ENCODE measurements at regions not wholly inside any gene's neighbourhood (a gene's known extent, or its start where the extent isn't known, plus 50 kb on each side); places are given as distances from the start of the nearest gene placed in this dataset.

DNA sequence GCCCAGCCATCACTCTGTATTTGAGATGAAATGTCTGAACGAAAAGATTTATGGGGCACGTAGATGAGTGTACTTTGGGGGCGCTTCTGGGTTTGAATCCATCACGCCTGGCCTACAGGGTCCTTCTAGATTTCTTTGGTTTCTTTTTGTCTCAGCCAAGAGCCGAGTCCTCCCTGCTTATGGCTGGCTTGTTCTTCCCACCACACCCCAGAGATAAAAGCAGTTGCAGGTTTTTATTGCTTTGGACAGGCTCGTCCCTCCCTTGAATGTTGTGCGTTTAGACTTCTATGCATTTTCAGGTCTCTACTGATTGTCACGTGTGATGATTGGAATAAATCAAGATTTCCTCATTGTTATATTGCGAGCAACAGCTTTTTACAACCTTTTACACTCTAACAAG lies 104.8 kb upstream of the CHRNA7 start:
- Histone ChIP-seq H3K9me2 (ENCODE audit: insufficient read depth) (no peaks in the 10 kb centered on the region), H3K36me3 (ENCODE audit: low read depth) (no peaks in the 10 kb centered on the region), H3K4me3 (no peak overlapping the region), H3K9me3 (ENCODE audit: low read depth) (no peaks in the 10 kb centered on the region), H3K9ac (no peak overlapping the region), H4K20me1 (ENCODE audit: insufficient read depth) (no peaks in the 10 kb centered on the region), H3K79me2 (ENCODE audit: insufficient read depth) (no peaks in the 10 kb centered on the region), H3K4me2 (ENCODE audit: unreplicated experiment) (no peak overlapping the region), H2AFZ (no peak overlapping the region), H3K27ac (no peak overlapping the region), H3K27me3 (replicated peaks; ENCODE audit: insufficient read depth) (no peaks in the 10 kb centered on the region), H3F3A (ENCODE audit: insufficient read depth) (no peaks in the 10 kb centered on the region), H3K4me1 (ENCODE audit: insufficient read depth) (no peaks in the 10 kb centered on the region)
- DNase-seq, result no peak
- 25 to 26% methylated on average over 9 of the region's 9 CpGs for WGBS, 2 experiments (ENCODE audit: low coverage in 1 of 2, low lambda C conversion rate in 2 of 2, missing lambda C conversion rate in 2 of 2)
- in situ Hi-C loops (cut with MboI), result no loop called here
- TF ChIP-seq EZH2 (IDR thresholded peaks at IDR 0.05; ENCODE audit: insufficient read depth, poor library complexity, severe bottlenecking) (no peak), EZH2phosphoT487 (IDR thresholded peaks at IDR 0.05; ENCODE audit: insufficient read depth, low read depth) (no peak)

DNA sequence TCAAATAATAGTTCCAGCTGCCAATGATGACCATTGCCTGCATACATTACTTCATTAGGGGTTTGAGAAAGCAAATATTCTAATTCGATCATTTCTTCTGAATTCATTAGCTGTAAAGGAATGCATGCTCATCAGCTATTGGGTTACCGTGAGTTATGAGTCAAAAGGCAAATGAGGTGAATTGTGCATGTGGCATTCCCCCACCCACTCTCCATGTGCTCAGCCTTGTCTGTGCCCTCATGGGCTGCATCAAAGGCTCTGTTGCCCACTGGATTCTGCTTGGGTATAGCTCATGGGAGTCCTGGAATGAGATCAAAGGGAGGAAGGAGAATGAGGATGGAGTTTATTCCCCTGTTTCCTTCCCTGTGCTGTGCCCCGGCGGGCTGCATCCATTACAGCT lies 99.3 kb upstream of the CHRNA7 start:
- Histone ChIP-seq H3K27me3 (replicated peaks; ENCODE audit: insufficient read depth) (no peaks in the 10 kb centered on the region), H3F3A (ENCODE audit: insufficient read depth) (no peaks in the 10 kb centered on the region), H3K9me2 (ENCODE audit: insufficient read depth) (no peaks in the 10 kb centered on the region), H3K9me3 (ENCODE audit: low read depth) (no peaks in the 10 kb centered on the region), H2AFZ (no peak overlapping the region), H3K79me2 (ENCODE audit: insufficient read depth) (no peaks in the 10 kb centered on the region), H3K4me1 (ENCODE audit: insufficient read depth) (no peaks in the 10 kb centered on the region), H3K4me2 (ENCODE audit: unreplicated experiment) (no peak overlapping the region), H3K36me3 (ENCODE audit: low read depth) (no peaks in the 10 kb centered on the region), H3K4me3 (no peak overlapping the region), H3K27ac (no peak overlapping the region), H4K20me1 (ENCODE audit: insufficient read depth) (no peaks in the 10 kb centered on the region), H3K9ac (no peak overlapping the region)
- TF ChIP-seq EZH2 (IDR thresholded peaks at IDR 0.05; ENCODE audit: insufficient read depth, poor library complexity, severe bottlenecking), result no peak
- TF ChIP-seq EZH2phosphoT487 (IDR thresholded peaks at IDR 0.05; ENCODE audit: insufficient read depth, low read depth), result no peak
- DNase-seq, result no peak
- WGBS, 2 experiments (ENCODE audit: low coverage in 1 of 2, low lambda C conversion rate in 2 of 2, missing lambda C conversion rate in 2 of 2), result 12 to 23% methylated on average over 4 of the region's 4 CpGs
- in situ Hi-C loops (cut with MboI), result no loop called here

GRCh38 chr15:31932576-31932975 lies 97.7 kb upstream of the CHRNA7 start:
- no peaks in the 10 kb centered on the region for H3K9me3 ChIP-seq (ENCODE audit: low read depth)
- no peaks in the 10 kb centered on the region for H3K36me3 ChIP-seq (ENCODE audit: low read depth)
- H3K9ac ChIP-seq, result no peak overlapping the region
- H2AFZ ChIP-seq, result no peak overlapping the region
- H3K27ac ChIP-seq, result no peak overlapping the region
- no peaks in the 10 kb centered on the region for H3K9me2 ChIP-seq (ENCODE audit: insufficient read depth)
- DNase-seq, result peak; percentile 4
- TF ChIP-seq EZH2 (IDR thresholded peaks at IDR 0.05; ENCODE audit: insufficient read depth, poor library complexity, severe bottlenecking) (no peak), EZH2phosphoT487 (IDR thresholded peaks at IDR 0.05; ENCODE audit: insufficient read depth, low read depth) (no peak)
- H3K4me3 ChIP-seq, result no peak overlapping the region
- H3K4me1 ChIP-seq (ENCODE audit: insufficient read depth), result no peaks in the 10 kb centered on the region
- H3K4me2 ChIP-seq (ENCODE audit: unreplicated experiment), result no peak overlapping the region
- H3F3A ChIP-seq (ENCODE audit: insufficient read depth), result no peaks in the 10 kb centered on the region
- H3K79me2 ChIP-seq (ENCODE audit: insufficient read depth), result no peaks in the 10 kb centered on the region
- H4K20me1 ChIP-seq (ENCODE audit: insufficient read depth), result no peaks in the 10 kb centered on the region
- no peaks in the 10 kb centered on the region for H3K27me3 ChIP-seq (replicated peaks; ENCODE audit: insufficient read depth)
- in situ Hi-C loops (cut with MboI), result no loop called here
- 14 to 16% methylated on average over 5 of the region's 5 CpGs for WGBS, 2 experiments (ENCODE audit: low coverage in 1 of 2, low lambda C conversion rate in 2 of 2, missing lambda C conversion rate in 2 of 2)

GRCh38 chr15:31934821-31935220 lies 95.5 kb upstream of the CHRNA7 start:
- in situ Hi-C loops (cut with MboI), result no loop called here

DNA sequence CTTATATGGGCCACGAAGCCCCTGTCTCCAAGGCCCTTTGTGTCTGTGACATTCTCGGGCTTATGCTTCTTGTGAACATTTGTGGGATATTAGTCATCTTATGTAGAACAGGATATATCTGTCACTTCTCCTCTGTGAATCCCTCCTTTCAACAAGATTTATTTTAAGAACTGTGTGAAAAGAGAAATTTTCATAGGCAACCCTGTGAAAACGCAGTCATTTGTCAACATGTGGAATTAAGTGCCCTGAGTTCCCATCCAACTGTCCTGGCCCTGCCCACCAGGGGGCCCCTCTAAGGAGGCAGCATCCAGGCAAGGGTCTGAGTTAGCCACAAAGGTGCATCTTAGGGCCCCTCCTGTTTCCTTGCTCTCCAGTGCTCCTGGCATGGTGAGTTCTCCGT lies 76.8 kb upstream of the CHRNA7 start:
- Histone ChIP-seq H3K79me2 (ENCODE audit: insufficient read depth) (no peaks in the 10 kb centered on the region), H3K4me3 (no peak overlapping the region), H3K9ac (no peak overlapping the region), H3K4me1 (ENCODE audit: insufficient read depth) (no peaks in the 10 kb centered on the region), H4K20me1 (ENCODE audit: insufficient read depth) (no peaks in the 10 kb centered on the region), H3K36me3 (ENCODE audit: low read depth) (no peaks in the 10 kb centered on the region), H2AFZ (no peak overlapping the region), H3K27ac (no peak overlapping the region), H3K4me2 (ENCODE audit: unreplicated experiment) (no peak overlapping the region), H3F3A (ENCODE audit: insufficient read depth) (no peaks in the 10 kb centered on the region), H3K27me3 (replicated peaks; ENCODE audit: insufficient read depth) (no peaks in the 10 kb centered on the region), H3K9me2 (ENCODE audit: insufficient read depth) (no peaks in the 10 kb centered on the region), H3K9me3 (ENCODE audit: low read depth) (no peaks in the 10 kb centered on the region)
- in situ Hi-C loops (cut with MboI), result no loop called here
- TF ChIP-seq EZH2 (IDR thresholded peaks at IDR 0.05; ENCODE audit: insufficient read depth, poor library complexity, severe bottlenecking), result no peak
- no peak for TF ChIP-seq EZH2phosphoT487 (IDR thresholded peaks at IDR 0.05; ENCODE audit: insufficient read depth, low read depth)
- WGBS, 2 experiments (ENCODE audit: low coverage in 1 of 2, low lambda C conversion rate in 2 of 2, missing lambda C conversion rate in 2 of 2), result 15% methylated on average over 4 of the region's 4 CpGs
- no peak for DNase-seq

More at GRCh38 chr15:31934821-31935220, 95.5 kb upstream of the CHRNA7 start:
- DNase-seq, result peak; percentile 13
- Histone ChIP-seq H3K27ac (no peak overlapping the region), H4K20me1 (ENCODE audit: insufficient read depth) (no peaks in the 10 kb centered on the region), H3K27me3 (replicated peaks; ENCODE audit: insufficient read depth) (no peaks in the 10 kb centered on the region), H3F3A (ENCODE audit: insufficient read depth) (no peaks in the 10 kb centered on the region), H3K79me2 (ENCODE audit: insufficient read depth) (no peaks in the 10 kb centered on the region), H3K36me3 (ENCODE audit: low read depth) (no peaks in the 10 kb centered on the region), H3K9me2 (ENCODE audit: insufficient read depth) (no peaks in the 10 kb centered on the region), H3K9ac (no peak overlapping the region), H3K4me2 (ENCODE audit: unreplicated experiment) (no peak overlapping the region), H3K4me1 (ENCODE audit: insufficient read depth) (no peaks in the 10 kb centered on the region), H2AFZ (no peak overlapping the region), H3K9me3 (ENCODE audit: low read depth) (no peaks in the 10 kb centered on the region), H3K4me3 (no peak overlapping the region)
- WGBS, 2 experiments (ENCODE audit: low coverage in 1 of 2, low lambda C conversion rate in 2 of 2, missing lambda C conversion rate in 2 of 2), result 29 to 33% methylated on average over 5 of the region's 5 CpGs
- no peak for TF ChIP-seq EZH2 (IDR thresholded peaks at IDR 0.05; ENCODE audit: insufficient read depth, poor library complexity, severe bottlenecking)
- TF ChIP-seq EZH2phosphoT487 (IDR thresholded peaks at IDR 0.05; ENCODE audit: insufficient read depth, low read depth), result no peak

Measured in GM23248 (cell line).